Caco-2 (cell line): ENCODE measurements at regions not wholly inside any gene's neighbourhood (a gene's known extent, or its start where the extent isn't known, plus 50 kb on each side); places are given as distances from the start of the nearest gene placed in this dataset.

ENCODE experiments used
- BruUV-seq: library from RNA; stranded (reverse); fragments of 400-500 nt; replicated peaks from 2 replicates; lab custom pipeline; 2021; lab: Mats Ljungman, UMichigan
- CTCF ChIA-PET: fragments of 300-600 bp; sonication (Branson Sonifier 250); formaldehyde crosslinking; loops from one replicate; lab custom pipeline; 2022; ENCODE audit warnings: antibody characterized with exemption; lab: Charles Lee
- POLR2A ChIA-PET: fragments of 300-600 bp; sonication (Branson Sonifier 250); formaldehyde crosslinking; loops from one replicate; lab custom pipeline; 2022; ENCODE audit warnings: antibody characterized with exemption; lab: Charles Lee
- DNase-seq, 2 experiments: peaks; one replicate each; pipeline versions ENCODE4 v3.0.0 to v3.0.0-alpha.2; 2020 to 2022
- H3K27me3 ChIP-seq: replicated peaks from 2 replicates; pipeline ENCODE4 v1.6.0; 2011; ENCODE audit warnings: low read length; ENCODE audit not compliant: control insufficient read depth, insufficient read depth
- H3K36me3 ChIP-seq: 2 replicates; pipeline ENCODE4 v1.5.1; 2011; ENCODE audit warnings: low read length; ENCODE audit not compliant: control insufficient read depth, insufficient read depth
- H3K4me1 ChIP-seq: fragments of 250-450 bp; sonication (Bioruptor Pico); 2 replicates; pipeline ENCODE4 v1.5.1; 2020; ENCODE audit warnings: mild to moderate bottlenecking
- H3K4me3 ChIP-seq: 2 replicates; pipeline ENCODE4 v1.5.1; 2011; ENCODE audit warnings: low read depth, mild to moderate bottlenecking, control low read depth, low read length
- H3K9me3 ChIP-seq: fragments of 250-450 bp; sonication (Bioruptor Pico); 2 replicates; pipeline ENCODE4 v1.5.1; 2020; ENCODE audit warnings: mild to moderate bottlenecking, moderate library complexity
- H3K27ac Mint-ChIP-seq: one replicate; pipeline ENCODE4 v1.8.0; 2022; ENCODE audit warnings: mixed read lengths; ENCODE audit not compliant: unreplicated experiment
- H3K27me3 Mint-ChIP-seq: one replicate; pipeline ENCODE4 v1.8.0; 2022; ENCODE audit warnings: mixed read lengths; ENCODE audit not compliant: insufficient read depth, unreplicated experiment
- H3K36me3 Mint-ChIP-seq: one replicate; pipeline ENCODE4 v1.8.0; 2022; ENCODE audit warnings: mild to moderate bottlenecking, mixed read lengths; ENCODE audit not compliant: insufficient read depth, unreplicated experiment
- H3K4me1 Mint-ChIP-seq: one replicate; pipeline ENCODE4 v1.8.0; 2022; ENCODE audit warnings: low read depth, mixed read lengths; ENCODE audit not compliant: unreplicated experiment
- H3K4me3 Mint-ChIP-seq: one replicate; pipeline ENCODE4 v1.8.0; 2022; ENCODE audit warnings: mild to moderate bottlenecking, moderate library complexity, mixed read lengths; ENCODE audit not compliant: unreplicated experiment
- H3K9me3 Mint-ChIP-seq: one replicate; pipeline ENCODE4 v1.8.0; 2022; ENCODE audit warnings: mixed read lengths; ENCODE audit not compliant: unreplicated experiment
- CTCF ChIP-seq, 2 experiments: fragments of 200-600 bp in 1 of 2; IDR thresholded peaks; 1 replicate in 1 of 2; 2 replicates in 1 of 2; pipeline versions ENCODE4 v1.5.1 to v1.8.0; 2011 to 2022; ENCODE audit warnings: antibody characterized with exemption in 1 of 2, control low read depth in 1 of 2, inconsistent platforms in 1 of 2, low read depth in 1 of 2, low read length in 1 of 2, mild to moderate bottlenecking in 1 of 2, moderate library complexity in 1 of 2; ENCODE audit not compliant: insufficient read depth in 1 of 2, severe bottlenecking in 1 of 2, unreplicated experiment in 1 of 2
- intact Hi-C: fragments of 100-400 bp; cut with micrococcal nuclease; formaldehyde crosslinking; loops from one replicate; pipeline ENCODE4 v1.10.0; 2022; ENCODE audit not compliant: unreplicated experiment

- ChIA-PET POLR2A (no interaction called here), CTCF (no interaction called here)
- H3K36me3 Mint-ChIP-seq, result no peaks in the 10 kb centered on the region
- H3K27me3 Mint-ChIP-seq, result peaks cover 3% of the 10 kb centered on the region
- Histone ChIP-seq H3K4me3 (no peak overlapping the region), H3K9me3 (no peaks in the 10 kb centered on the region), H3K4me1 (no peaks in the 10 kb centered on the region), H3K36me3 (no peaks in the 10 kb centered on the region), H3K27me3 (no peaks in the 10 kb centered on the region)
- H3K9me3 Mint-ChIP-seq, result peaks cover 3% of the 10 kb centered on the region
- intact Hi-C loops, result no loop called here
- no peak overlapping the region for H3K4me3 Mint-ChIP-seq
- H3K27ac Mint-ChIP-seq, result no peak overlapping the region
- H3K4me1 Mint-ChIP-seq, result peaks cover 4% of the 10 kb centered on the region
- TF ChIP-seq CTCF (IDR thresholded peaks at IDR 0.05; ENCODE audit: insufficient read depth in 1 of 2, low read depth in 1 of 2, low read length in 1 of 2, severe bottlenecking in 1 of 2, unreplicated experiment in 1 of 2), result no peak
- no TSS peak for BruUV-seq
- DNase-seq, result no peak
Measured at GRCh38 chr1:186741640-186742039, 61.4 kb upstream of the PTGS2 start.

GRCh38 chr1:186740324-186740723, 60.1 kb upstream of the PTGS2 start:
- intact Hi-C loops, result no loop called here
- ChIA-PET POLR2A (no interaction called here), CTCF (no interaction called here)
- H3K9me3 ChIP-seq, result no peaks in the 10 kb centered on the region
- no peaks in the 10 kb centered on the region for H3K9me3 Mint-ChIP-seq
- H3K4me1 ChIP-seq, result no peaks in the 10 kb centered on the region
- H3K36me3 ChIP-seq, result no peaks in the 10 kb centered on the region
- H3K4me3 Mint-ChIP-seq, result no peak overlapping the region
- no peaks in the 10 kb centered on the region for H3K36me3 Mint-ChIP-seq
- DNase-seq, result no peak
- BruUV-seq, result no TSS peak
- H3K4me1 Mint-ChIP-seq, result peaks cover 4% of the 10 kb centered on the region
- H3K27ac Mint-ChIP-seq, result no peak overlapping the region
- no peak for TF ChIP-seq CTCF (IDR thresholded peaks at IDR 0.05; ENCODE audit: insufficient read depth in 1 of 2, low read depth in 1 of 2, low read length in 1 of 2, severe bottlenecking in 1 of 2, unreplicated experiment in 1 of 2)
- no peak overlapping the region for H3K4me3 ChIP-seq
- H3K27me3 Mint-ChIP-seq, result peaks cover 3% of the 10 kb centered on the region
- H3K27me3 ChIP-seq, result no peaks in the 10 kb centered on the region

GRCh38 chr1:186739515-186739914, 59.3 kb upstream of the PTGS2 start:
- POLR2A ChIA-PET, result no interaction called here
- Mint-ChIP-seq H3K9me3 (no peaks in the 10 kb centered on the region), H3K27me3 (peaks cover 2% of the 10 kb centered on the region), H3K36me3 (no peaks in the 10 kb centered on the region), H3K4me1 (peaks cover 4% of the 10 kb centered on the region), H3K27ac (no peak overlapping the region), H3K4me3 (no peak overlapping the region)
- Histone ChIP-seq H3K9me3 (no peaks in the 10 kb centered on the region), H3K4me1 (no peaks in the 10 kb centered on the region), H3K27me3 (no peaks in the 10 kb centered on the region), H3K36me3 (no peaks in the 10 kb centered on the region), H3K4me3 (no peak overlapping the region)
- BruUV-seq, result no TSS peak
- TF ChIP-seq CTCF (IDR thresholded peaks at IDR 0.05; ENCODE audit: insufficient read depth in 1 of 2, low read depth in 1 of 2, low read length in 1 of 2, severe bottlenecking in 1 of 2, unreplicated experiment in 1 of 2), result no peak
- CTCF ChIA-PET, result no interaction called here
- intact Hi-C loops, result no loop called here
- DNase-seq, result no peak
